Neural cell (in vitro differentiated cells): ENCODE measurements at regions not wholly inside any gene's neighbourhood (a gene's known extent, or its start where the extent isn't known, plus 50 kb on each side); places are given as distances from the start of the nearest gene placed in this dataset.

Experiments used
- H2AFZ ChIP-seq: fragments of 200-600, 300-800 bp; sonication (generic), shearing (Covaris generic); 2 replicates; pipeline ENCODE4 v1.6.0; 2014; ENCODE audit warnings: low read depth, mild to moderate bottlenecking, antibody characterized with exemption, low read length, moderate library complexity
- H3F3A ChIP-seq: fragments of 200-600 bp; shearing (Covaris generic); 2 replicates; pipeline ENCODE4 v1.6.1; 2016; ENCODE audit warnings: mild to moderate bottlenecking, moderate library complexity, mixed read lengths, antibody characterized with exemption, low read length; ENCODE audit not compliant: insufficient read depth, poor library complexity, severe bottlenecking
- H3K27ac ChIP-seq: fragments of 200-600, 300-800 bp; sonication (generic), shearing (Covaris generic); 2 replicates; pipeline ENCODE4 v1.5.1; 2014; ENCODE audit warnings: mild to moderate bottlenecking, low read length, moderate library complexity
- H3K27me3 ChIP-seq: fragments of 300-800, 200-600 bp; sonication (generic), shearing (Covaris generic); 2 replicates; pipeline ENCODE4 v1.6.0; 2014; ENCODE audit warnings: mild to moderate bottlenecking, low read depth, low read length, moderate library complexity; ENCODE audit not compliant: insufficient read depth
- H3K36me3 ChIP-seq: fragments of 300-800, 200-600 bp; sonication (generic), shearing (Covaris generic); 2 replicates; pipeline ENCODE4 v1.5.1; 2014; ENCODE audit warnings: mild to moderate bottlenecking, antibody characterized with exemption, low read length, moderate library complexity; ENCODE audit not compliant: insufficient read depth
- H3K4me2 ChIP-seq: fragments of 300-800, 200-600 bp; sonication (generic), shearing (Covaris generic); 2 replicates; pipeline ENCODE4 v1.6.0; 2014; ENCODE audit warnings: mild to moderate bottlenecking, low read length
- H3K4me3 ChIP-seq: fragments of 300-800, 200-600 bp; sonication (generic), shearing (Covaris generic); 2 replicates; pipeline ENCODE4 v1.5.1; 2014; ENCODE audit warnings: mild to moderate bottlenecking, low read length, moderate library complexity
- H3K79me2 ChIP-seq: fragments of 200-600 bp; shearing (Covaris generic); replicated peaks from 2 replicates; pipeline ENCODE4 v1.6.0; 2014; ENCODE audit warnings: mild to moderate bottlenecking, low read length, moderate library complexity; ENCODE audit not compliant: insufficient read depth
- H3K9ac ChIP-seq: fragments of 300-800, 200-600 bp; sonication (generic), shearing (Covaris generic); 2 replicates; pipeline ENCODE4 v1.6.1; 2016; ENCODE audit warnings: mild to moderate bottlenecking, low read length, mixed read lengths
- H3K9me2 ChIP-seq: fragments of 200-600 bp; shearing (Covaris generic); 2 replicates; pipeline ENCODE4 v1.6.1; 2016; ENCODE audit warnings: mild to moderate bottlenecking, low read length, mixed read lengths; ENCODE audit not compliant: insufficient read depth
- H3K9me3 ChIP-seq: fragments of 200-600, 300-800 bp; sonication (generic), shearing (Covaris generic); 2 replicates; pipeline ENCODE4 v1.6.1; 2016; ENCODE audit warnings: mild to moderate bottlenecking, mixed run types, low read length, moderate library complexity, mixed read lengths
- H4K20me1 ChIP-seq: fragments of 200-600 bp; shearing (Covaris generic); 2 replicates; pipeline ENCODE4 v1.6.1; 2016; ENCODE audit warnings: mild to moderate bottlenecking, mixed run types; ENCODE audit not compliant: insufficient read depth
- EP300 ChIP-seq: fragments of 450-650 bp; conservative IDR thresholded peaks from 2 replicates; pipeline ENCODE4 v1.6.1; 2014; ENCODE audit warnings: antibody characterized with exemption, mild to moderate bottlenecking, moderate library complexity; ENCODE audit not compliant: poor library complexity, severe bottlenecking
- EZH2 ChIP-seq: fragments of 200-600, 300-800 bp; shearing (Covaris generic), sonication (generic); IDR thresholded peaks from 2 replicates; pipeline ENCODE4 v1.6.1; 2014; ENCODE audit warnings: antibody characterized with exemption, low read length, borderline replicate concordance, mild to moderate bottlenecking; ENCODE audit not compliant: insufficient read depth, poor library complexity, severe bottlenecking
- MXI1 ChIP-seq: fragments of 450-650 bp; conservative IDR thresholded peaks from 2 replicates; pipeline ENCODE4 v1.6.1; 2014; ENCODE audit warnings: antibody characterized with exemption, mild to moderate bottlenecking; ENCODE audit not compliant: poor library complexity, severe bottlenecking
- POLR2AphosphoS5 ChIP-seq: IDR thresholded peaks from 2 replicates; pipeline ENCODE4 v1.6.1; 2012
- RAD21 ChIP-seq: fragments of 450-650 bp; conservative IDR thresholded peaks from 2 replicates; pipeline ENCODE4 v1.6.1; 2014; ENCODE audit warnings: antibody characterized with exemption, mild to moderate bottlenecking, moderate library complexity
- SMC3 ChIP-seq: fragments of 450-650 bp; conservative IDR thresholded peaks from 2 replicates; pipeline ENCODE4 v1.6.1; 2014; ENCODE audit warnings: antibody characterized with exemption, mild to moderate bottlenecking, moderate library complexity; ENCODE audit not compliant: poor library complexity
- TAF1 ChIP-seq: IDR thresholded peaks from 2 replicates; pipeline ENCODE4 v1.6.1; 2012; ENCODE audit warnings: low read depth
- TF ChIP-seq, protein P1 (sequence below): fragments of 450-650 bp; IDR thresholded peaks from 2 replicates; pipeline ENCODE4 v1.5.1; 2014; ENCODE audit warnings: antibody characterized with exemption, mild to moderate bottlenecking, moderate library complexity; ENCODE audit not compliant: poor library complexity, severe bottlenecking
- TF ChIP-seq, protein P2 (sequence below): IDR thresholded peaks from 2 replicates; pipeline ENCODE4 v1.6.1; 2012; ENCODE audit warnings: borderline replicate concordance

DNA sequence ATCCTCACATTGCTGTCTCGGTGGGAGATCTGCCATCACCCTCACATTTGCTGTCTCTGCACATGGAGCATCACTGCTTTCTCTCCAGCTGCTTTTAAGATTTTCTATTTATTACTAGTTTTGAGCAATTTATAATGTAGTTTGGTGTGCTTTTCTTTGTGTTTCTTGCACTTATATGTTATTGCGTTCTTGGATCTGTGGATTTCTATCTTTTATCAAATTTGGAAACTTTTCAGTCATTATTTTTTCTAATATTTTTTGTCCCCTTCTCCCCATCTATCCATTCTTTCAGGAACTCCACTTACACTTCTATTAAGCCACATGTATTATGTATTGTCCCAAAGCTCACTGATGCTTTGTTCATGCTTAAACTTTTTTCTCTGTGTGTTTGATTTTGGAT, 108.9 kb downstream of the FOXL3 start:
- Histone ChIP-seq H3F3A (no peaks in the 10 kb centered on the region), H3K4me3 (no peak overlapping the region), H4K20me1 (no peaks in the 10 kb centered on the region), H3K27me3 (no peaks in the 10 kb centered on the region), H3K36me3 (no peaks in the 10 kb centered on the region), H3K9me3 (peaks cover 4% of the 10 kb centered on the region), H3K79me2 (no peaks in the 10 kb centered on the region), H3K27ac (no peak overlapping the region), H3K9me2 (no peaks in the 10 kb centered on the region), H3K4me2 (no peak overlapping the region), H3K9ac (no peak overlapping the region), H2AFZ (no peak overlapping the region)
- TF ChIP-seq, protein P1, sequence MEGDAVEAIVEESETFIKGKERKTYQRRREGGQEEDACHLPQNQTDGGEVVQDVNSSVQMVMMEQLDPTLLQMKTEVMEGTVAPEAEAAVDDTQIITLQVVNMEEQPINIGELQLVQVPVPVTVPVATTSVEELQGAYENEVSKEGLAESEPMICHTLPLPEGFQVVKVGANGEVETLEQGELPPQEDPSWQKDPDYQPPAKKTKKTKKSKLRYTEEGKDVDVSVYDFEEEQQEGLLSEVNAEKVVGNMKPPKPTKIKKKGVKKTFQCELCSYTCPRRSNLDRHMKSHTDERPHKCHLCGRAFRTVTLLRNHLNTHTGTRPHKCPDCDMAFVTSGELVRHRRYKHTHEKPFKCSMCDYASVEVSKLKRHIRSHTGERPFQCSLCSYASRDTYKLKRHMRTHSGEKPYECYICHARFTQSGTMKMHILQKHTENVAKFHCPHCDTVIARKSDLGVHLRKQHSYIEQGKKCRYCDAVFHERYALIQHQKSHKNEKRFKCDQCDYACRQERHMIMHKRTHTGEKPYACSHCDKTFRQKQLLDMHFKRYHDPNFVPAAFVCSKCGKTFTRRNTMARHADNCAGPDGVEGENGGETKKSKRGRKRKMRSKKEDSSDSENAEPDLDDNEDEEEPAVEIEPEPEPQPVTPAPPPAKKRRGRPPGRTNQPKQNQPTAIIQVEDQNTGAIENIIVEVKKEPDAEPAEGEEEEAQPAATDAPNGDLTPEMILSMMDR: no peak
- TF ChIP-seq RAD21 (no peak), EZH2 (no peak), SMC3 (no peak), MXI1 (no peak), POLR2AphosphoS5 (no peak), EP300 (no peak), TAF1 (no peak)
- TF ChIP-seq, protein P2, sequence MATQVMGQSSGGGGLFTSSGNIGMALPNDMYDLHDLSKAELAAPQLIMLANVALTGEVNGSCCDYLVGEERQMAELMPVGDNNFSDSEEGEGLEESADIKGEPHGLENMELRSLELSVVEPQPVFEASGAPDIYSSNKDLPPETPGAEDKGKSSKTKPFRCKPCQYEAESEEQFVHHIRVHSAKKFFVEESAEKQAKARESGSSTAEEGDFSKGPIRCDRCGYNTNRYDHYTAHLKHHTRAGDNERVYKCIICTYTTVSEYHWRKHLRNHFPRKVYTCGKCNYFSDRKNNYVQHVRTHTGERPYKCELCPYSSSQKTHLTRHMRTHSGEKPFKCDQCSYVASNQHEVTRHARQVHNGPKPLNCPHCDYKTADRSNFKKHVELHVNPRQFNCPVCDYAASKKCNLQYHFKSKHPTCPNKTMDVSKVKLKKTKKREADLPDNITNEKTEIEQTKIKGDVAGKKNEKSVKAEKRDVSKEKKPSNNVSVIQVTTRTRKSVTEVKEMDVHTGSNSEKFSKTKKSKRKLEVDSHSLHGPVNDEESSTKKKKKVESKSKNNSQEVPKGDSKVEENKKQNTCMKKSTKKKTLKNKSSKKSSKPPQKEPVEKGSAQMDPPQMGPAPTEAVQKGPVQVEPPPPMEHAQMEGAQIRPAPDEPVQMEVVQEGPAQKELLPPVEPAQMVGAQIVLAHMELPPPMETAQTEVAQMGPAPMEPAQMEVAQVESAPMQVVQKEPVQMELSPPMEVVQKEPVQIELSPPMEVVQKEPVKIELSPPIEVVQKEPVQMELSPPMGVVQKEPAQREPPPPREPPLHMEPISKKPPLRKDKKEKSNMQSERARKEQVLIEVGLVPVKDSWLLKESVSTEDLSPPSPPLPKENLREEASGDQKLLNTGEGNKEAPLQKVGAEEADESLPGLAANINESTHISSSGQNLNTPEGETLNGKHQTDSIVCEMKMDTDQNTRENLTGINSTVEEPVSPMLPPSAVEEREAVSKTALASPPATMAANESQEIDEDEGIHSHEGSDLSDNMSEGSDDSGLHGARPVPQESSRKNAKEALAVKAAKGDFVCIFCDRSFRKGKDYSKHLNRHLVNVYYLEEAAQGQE: no peak

DNA sequence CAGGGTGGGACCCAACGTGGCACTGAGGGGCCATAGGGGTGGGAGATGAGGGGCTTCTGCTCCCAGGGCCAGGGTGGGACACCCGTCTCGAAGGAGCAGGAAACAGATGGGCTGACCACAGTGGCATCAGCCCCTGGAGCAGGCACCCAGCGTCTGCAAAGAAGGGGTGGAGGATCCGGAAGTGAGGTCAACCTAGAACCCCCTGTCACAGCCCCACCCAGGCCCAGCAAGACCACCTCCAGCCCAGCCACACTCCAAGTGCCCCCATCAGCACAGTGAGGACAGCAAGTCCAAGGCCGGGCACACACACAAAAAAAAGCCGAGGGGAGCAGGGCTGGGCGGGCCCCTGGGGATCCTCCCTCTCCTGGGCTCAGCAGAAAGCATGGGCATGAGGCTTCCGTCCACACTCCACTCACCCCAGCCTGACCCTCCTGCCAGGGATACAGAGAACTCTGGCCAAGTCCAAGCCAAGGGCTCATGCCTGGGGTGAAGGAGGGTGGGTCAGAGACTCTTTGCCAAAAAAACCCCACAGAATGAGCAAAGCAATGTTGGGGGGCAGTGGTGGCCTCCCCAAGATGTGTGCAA, 111.0 kb downstream of the FOXL3 start:
- H3K27ac ChIP-seq: no peak overlapping the region
- H3K9me3 ChIP-seq: peaks cover 4% of the 10 kb centered on the region
- no peak for TF ChIP-seq SMC3
- TF ChIP-seq, protein P1: no peak
- TF ChIP-seq TAF1: no peak
- no peak for TF ChIP-seq RAD21
- TF ChIP-seq, protein P2: no peak
- TF ChIP-seq POLR2AphosphoS5: no peak
- TF ChIP-seq EZH2: no peak
- no peak for TF ChIP-seq MXI1
- no peak for TF ChIP-seq EP300
- H3K79me2 ChIP-seq: no peaks in the 10 kb centered on the region
- H3K4me3 ChIP-seq: no peak overlapping the region
- H3K9me2 ChIP-seq: no peaks in the 10 kb centered on the region
- no peak overlapping the region for H2AFZ ChIP-seq
- no peak overlapping the region for H3K9ac ChIP-seq
- no peaks in the 10 kb centered on the region for H3F3A ChIP-seq
- no peaks in the 10 kb centered on the region for H4K20me1 ChIP-seq
- H3K27me3 ChIP-seq: no peaks in the 10 kb centered on the region
- no peaks in the 10 kb centered on the region for H3K36me3 ChIP-seq
- no peak overlapping the region for H3K4me2 ChIP-seq
